MCF 10A (cell line): ENCODE measurements at regions not wholly inside any gene's neighbourhood (a gene's known extent, or its start where the extent isn't known, plus 50 kb on each side); places are given as distances from the start of the nearest gene placed in this dataset.
"Not testable (repeated sequence)": the region's sequence is repeated elsewhere in the genome, so short reads cannot be mapped to it uniquely, and the experiment has no call there.

ENCODE experiments used
- BruUV-seq: library from RNA; stranded (reverse); fragments of 400-500 nt; replicated peaks from 2 replicates; lab custom pipeline; 2021; lab: Mats Ljungman, UMichigan
- CTCF ChIA-PET: fragments of 300-600 bp; sonication (Branson Sonifier 250); formaldehyde crosslinking; extraction: SDS; loops from one replicate; lab custom pipeline; 2021; ENCODE audit warnings: antibody characterized with exemption, inconsistent platforms; lab: Yijun Ruan, JAX
- POLR2A ChIA-PET: fragments of 300-600, 350-650 bp; sonication (Branson Sonifier 250); formaldehyde crosslinking; extraction: SDS; loops from one replicate; lab custom pipeline; 2020; ENCODE audit warnings: antibody characterized with exemption, inconsistent platforms; lab: Yijun Ruan, JAX
- DNase-seq: peaks from one replicate; pipeline ENCODE4 v3.0.0-alpha.2; 2018; ENCODE audit not compliant: unreplicated experiment
- H3K27ac Mint-ChIP-seq: one replicate; pipeline ENCODE4 v1.8.0; 2022; ENCODE audit warnings: mild to moderate bottlenecking, low read depth, mixed read lengths; ENCODE audit not compliant: unreplicated experiment
- H3K27me3 Mint-ChIP-seq: one replicate; pipeline ENCODE4 v1.8.0; 2022; ENCODE audit warnings: mixed read lengths; ENCODE audit not compliant: insufficient read depth, unreplicated experiment
- H3K36me3 Mint-ChIP-seq: one replicate; pipeline ENCODE4 v1.8.0; 2022; ENCODE audit warnings: mild to moderate bottlenecking, moderate library complexity, mixed read lengths; ENCODE audit not compliant: insufficient read depth, unreplicated experiment
- H3K4me1 Mint-ChIP-seq: one replicate; pipeline ENCODE4 v1.8.0; 2022; ENCODE audit warnings: mixed read lengths; ENCODE audit not compliant: insufficient read depth, unreplicated experiment
- H3K4me3 Mint-ChIP-seq: one replicate; pipeline ENCODE4 v1.8.0; 2022; ENCODE audit warnings: mild to moderate bottlenecking, moderate library complexity, mixed read lengths; ENCODE audit not compliant: unreplicated experiment
- H3K9me3 Mint-ChIP-seq: one replicate; pipeline ENCODE4 v1.8.0; 2022; ENCODE audit warnings: mixed read lengths; ENCODE audit not compliant: unreplicated experiment
- intact Hi-C: fragments of 100-400 bp; cut with micrococcal nuclease; formaldehyde crosslinking; loops from 2 replicates; pipeline ENCODE4 v1.14.1; 2022
- TF ChIP-seq, protein P1 (sequence below): fragments of 200-600 bp; IDR thresholded peaks from one replicate; pipeline ENCODE4 v1.8.0; 2022; ENCODE audit warnings: antibody characterized with exemption, mild to moderate bottlenecking; ENCODE audit not compliant: unreplicated experiment

DNA sequence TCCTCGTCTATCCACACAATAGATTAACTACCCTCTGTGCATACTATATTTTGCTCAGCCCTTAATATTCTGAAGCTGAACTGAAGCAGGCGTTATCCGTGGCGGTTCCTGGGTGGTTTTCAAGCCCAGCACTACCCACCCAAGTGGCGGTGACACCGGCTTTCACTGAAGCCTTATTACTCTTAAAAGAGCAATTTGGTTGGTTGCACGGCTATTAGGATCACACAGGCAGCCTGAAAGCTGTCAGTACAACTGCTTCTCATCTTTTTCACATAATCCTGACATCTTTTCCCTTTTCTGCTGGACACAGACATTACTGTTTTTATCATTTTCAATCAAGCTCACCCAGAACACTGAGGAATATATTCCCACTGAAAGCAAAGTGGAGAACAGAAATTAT lies 525.3 kb upstream of the ZNF717 start:
- Mint-ChIP-seq H3K27me3 (peaks cover 50% of the 10 kb centered on the region), H3K4me1 (no peaks in the 10 kb centered on the region)
- no TSS peak for BruUV-seq

GRCh38 chr3:76311941-76312340 lies 526.6 kb upstream of the ZNF717 start:
- no peak overlapping the region for H3K4me3 Mint-ChIP-seq
- TF ChIP-seq, protein P1, sequence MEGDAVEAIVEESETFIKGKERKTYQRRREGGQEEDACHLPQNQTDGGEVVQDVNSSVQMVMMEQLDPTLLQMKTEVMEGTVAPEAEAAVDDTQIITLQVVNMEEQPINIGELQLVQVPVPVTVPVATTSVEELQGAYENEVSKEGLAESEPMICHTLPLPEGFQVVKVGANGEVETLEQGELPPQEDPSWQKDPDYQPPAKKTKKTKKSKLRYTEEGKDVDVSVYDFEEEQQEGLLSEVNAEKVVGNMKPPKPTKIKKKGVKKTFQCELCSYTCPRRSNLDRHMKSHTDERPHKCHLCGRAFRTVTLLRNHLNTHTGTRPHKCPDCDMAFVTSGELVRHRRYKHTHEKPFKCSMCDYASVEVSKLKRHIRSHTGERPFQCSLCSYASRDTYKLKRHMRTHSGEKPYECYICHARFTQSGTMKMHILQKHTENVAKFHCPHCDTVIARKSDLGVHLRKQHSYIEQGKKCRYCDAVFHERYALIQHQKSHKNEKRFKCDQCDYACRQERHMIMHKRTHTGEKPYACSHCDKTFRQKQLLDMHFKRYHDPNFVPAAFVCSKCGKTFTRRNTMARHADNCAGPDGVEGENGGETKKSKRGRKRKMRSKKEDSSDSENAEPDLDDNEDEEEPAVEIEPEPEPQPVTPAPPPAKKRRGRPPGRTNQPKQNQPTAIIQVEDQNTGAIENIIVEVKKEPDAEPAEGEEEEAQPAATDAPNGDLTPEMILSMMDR: no peak
- no TSS peak for BruUV-seq
- H3K27me3 Mint-ChIP-seq: peaks cover 45% of the 10 kb centered on the region
- H3K27ac Mint-ChIP-seq: no peak overlapping the region
- ChIA-PET POLR2A (no interaction called here), CTCF (no interaction called here)
- DNase-seq: no peak
- H3K4me1 Mint-ChIP-seq: no peaks in the 10 kb centered on the region
- H3K9me3 Mint-ChIP-seq: peaks cover 10% of the 10 kb centered on the region
- intact Hi-C loops: no loop called here
- H3K36me3 Mint-ChIP-seq: no peaks in the 10 kb centered on the region

More for the DNA sequence above, 525.3 kb upstream of the ZNF717 start:
- ChIA-PET POLR2A (interaction anchor here (0.5 kb wide), 1 partner anchor 270 kb away, joined by 3 read pairs; no protein-coding TSS in a partner anchor), CTCF (interaction anchor here (0.6 kb wide), 1 partner anchor 486 kb away, joined by 3 read pairs; no protein-coding TSS in a partner anchor)
- Mint-ChIP-seq H3K27ac (no peak overlapping the region), H3K9me3 (peaks cover under 1% of the 10 kb centered on the region), H3K36me3 (no peaks in the 10 kb centered on the region), H3K4me3 (no peak overlapping the region)
- TF ChIP-seq, protein P1: no peak
- DNase-seq: no peak
- intact Hi-C loops: no loop called here

GRCh38 chr3:76315906-76316305 lies 530.6 kb upstream of the ZNF717 start:
- BruUV-seq, DNase-seq, intact Hi-C loops, POLR2A ChIA-PET, CTCF ChIA-PET, H3K4me3 Mint-ChIP-seq, H3K36me3 Mint-ChIP-seq, H3K4me1 Mint-ChIP-seq, H3K27ac Mint-ChIP-seq, H3K9me3 Mint-ChIP-seq: not testable (repeated sequence)
- H3K27me3 Mint-ChIP-seq: peaks cover 18% of the 10 kb centered on the region

DNA sequence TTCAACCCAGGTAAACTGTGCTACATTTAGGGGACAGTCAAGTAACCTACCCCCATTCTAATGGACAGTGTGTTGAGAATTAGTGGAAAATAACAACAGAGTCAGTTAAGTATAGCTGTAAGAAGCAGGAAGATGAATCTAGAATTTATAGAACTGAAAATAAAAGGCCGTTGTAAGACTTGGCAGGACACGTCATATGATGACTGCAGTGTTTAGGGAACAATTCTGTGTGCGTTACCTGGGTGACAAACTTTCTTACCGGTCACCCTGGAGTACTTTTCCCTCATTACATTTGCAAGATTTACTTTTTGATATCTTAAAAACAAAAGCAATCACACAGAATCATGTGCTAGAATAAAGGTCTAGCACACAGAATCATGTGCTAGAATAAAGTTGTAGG lies 536.3 kb upstream of the ZNF717 start:
- ChIA-PET POLR2A (no interaction called here), CTCF (no interaction called here)
- DNase-seq: no peak
- Mint-ChIP-seq H3K36me3 (no peaks in the 10 kb centered on the region), H3K27me3 (no peaks in the 10 kb centered on the region), H3K4me1 (no peaks in the 10 kb centered on the region), H3K27ac (no peak overlapping the region), H3K9me3 (no peaks in the 10 kb centered on the region), H3K4me3 (no peak overlapping the region)
- no TSS peak for BruUV-seq
- intact Hi-C loops: no loop called here
- TF ChIP-seq, protein P1: no peak

- TF ChIP-seq, protein P1: no peak
- ChIA-PET CTCF (no interaction called here), POLR2A (no interaction called here)
- H3K4me1 Mint-ChIP-seq: no peaks in the 10 kb centered on the region
- no peak for DNase-seq
- no peaks in the 10 kb centered on the region for H3K9me3 Mint-ChIP-seq
- no peaks in the 10 kb centered on the region for H3K36me3 Mint-ChIP-seq
- intact Hi-C loops: no loop called here
- H3K27me3 Mint-ChIP-seq: no peaks in the 10 kb centered on the region
- no TSS peak for BruUV-seq
- H3K4me3 Mint-ChIP-seq: no peak overlapping the region
- H3K27ac Mint-ChIP-seq: no peak overlapping the region
Measured at GRCh38 chr3:76324101-76324500, 538.8 kb upstream of the ZNF717 start.
